Fibroblast of mammary gland (primary cell): ENCODE measurements at regions not wholly inside any gene's neighbourhood (a gene's known extent, or its start where the extent isn't known, plus 50 kb on each side); places are given as distances from the start of the nearest gene placed in this dataset.

Experiments
- DNase-seq: peaks from one replicate; pipeline ENCODE4 v3.0.0-alpha.2; 2010; ENCODE audit warnings: low read depth
- H3K4me3 ChIP-seq: 2 replicates; pipeline ENCODE4 v1.5.1; 2011; ENCODE audit warnings: low read depth, mild to moderate bottlenecking, low read length, moderate library complexity; ENCODE audit not compliant: control insufficient read depth
- TF ChIP-seq, protein P1 (sequence below): conservative IDR thresholded peaks from 2 replicates; pipeline ENCODE4 v1.5.1; 2011; ENCODE audit warnings: low read depth, low read length, inconsistent platforms; ENCODE audit not compliant: control insufficient read depth, insufficient read depth

DNA sequence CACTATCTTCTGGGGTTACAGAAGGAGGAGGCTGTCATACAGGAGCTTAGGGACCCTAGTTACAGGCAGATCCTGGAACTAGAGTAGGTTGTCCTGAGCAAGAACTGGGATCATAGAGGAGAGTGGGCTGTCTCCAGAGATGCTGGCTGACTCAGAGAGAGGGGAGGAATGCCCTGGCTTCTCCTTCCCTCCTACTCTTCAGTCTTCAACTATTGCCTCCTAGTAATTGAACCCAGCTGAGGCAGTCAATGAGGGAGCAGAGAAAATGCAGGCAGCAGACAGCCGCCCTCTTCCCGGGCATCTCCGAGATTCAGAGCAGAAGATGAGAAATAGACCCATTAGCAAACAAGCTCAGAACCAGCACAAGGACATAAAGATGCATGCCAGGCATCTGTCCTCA, 118.3 kb upstream of the PDE5A start:
- peak; percentile 80 for DNase-seq
- H3K4me3 ChIP-seq = no peak overlapping the region
- TF ChIP-seq, protein P1, sequence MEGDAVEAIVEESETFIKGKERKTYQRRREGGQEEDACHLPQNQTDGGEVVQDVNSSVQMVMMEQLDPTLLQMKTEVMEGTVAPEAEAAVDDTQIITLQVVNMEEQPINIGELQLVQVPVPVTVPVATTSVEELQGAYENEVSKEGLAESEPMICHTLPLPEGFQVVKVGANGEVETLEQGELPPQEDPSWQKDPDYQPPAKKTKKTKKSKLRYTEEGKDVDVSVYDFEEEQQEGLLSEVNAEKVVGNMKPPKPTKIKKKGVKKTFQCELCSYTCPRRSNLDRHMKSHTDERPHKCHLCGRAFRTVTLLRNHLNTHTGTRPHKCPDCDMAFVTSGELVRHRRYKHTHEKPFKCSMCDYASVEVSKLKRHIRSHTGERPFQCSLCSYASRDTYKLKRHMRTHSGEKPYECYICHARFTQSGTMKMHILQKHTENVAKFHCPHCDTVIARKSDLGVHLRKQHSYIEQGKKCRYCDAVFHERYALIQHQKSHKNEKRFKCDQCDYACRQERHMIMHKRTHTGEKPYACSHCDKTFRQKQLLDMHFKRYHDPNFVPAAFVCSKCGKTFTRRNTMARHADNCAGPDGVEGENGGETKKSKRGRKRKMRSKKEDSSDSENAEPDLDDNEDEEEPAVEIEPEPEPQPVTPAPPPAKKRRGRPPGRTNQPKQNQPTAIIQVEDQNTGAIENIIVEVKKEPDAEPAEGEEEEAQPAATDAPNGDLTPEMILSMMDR = no peak

DNA sequence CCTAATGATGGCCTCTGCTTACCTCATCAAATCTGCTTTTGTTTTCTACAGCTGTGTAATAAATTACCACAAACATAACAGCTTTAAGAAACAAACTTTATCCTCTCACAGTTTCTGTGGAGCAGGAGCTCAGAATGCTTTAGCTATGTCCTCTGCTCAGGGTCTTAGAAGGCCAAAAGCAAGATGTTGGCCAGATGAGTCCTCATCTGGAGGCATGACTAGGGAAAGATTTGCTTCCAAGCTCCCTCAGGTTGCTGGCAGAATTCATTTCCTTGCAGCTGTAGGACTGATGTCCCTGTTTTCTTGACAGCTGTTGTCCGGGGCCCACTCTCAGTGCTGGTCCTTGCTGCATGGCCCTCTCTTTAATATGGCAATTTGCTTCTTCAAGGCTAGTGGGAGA, 116.7 kb upstream of the PDE5A start:
- TF ChIP-seq, protein P1 = no peak
- no peak overlapping the region for H3K4me3 ChIP-seq
- DNase-seq = no peak

DNA sequence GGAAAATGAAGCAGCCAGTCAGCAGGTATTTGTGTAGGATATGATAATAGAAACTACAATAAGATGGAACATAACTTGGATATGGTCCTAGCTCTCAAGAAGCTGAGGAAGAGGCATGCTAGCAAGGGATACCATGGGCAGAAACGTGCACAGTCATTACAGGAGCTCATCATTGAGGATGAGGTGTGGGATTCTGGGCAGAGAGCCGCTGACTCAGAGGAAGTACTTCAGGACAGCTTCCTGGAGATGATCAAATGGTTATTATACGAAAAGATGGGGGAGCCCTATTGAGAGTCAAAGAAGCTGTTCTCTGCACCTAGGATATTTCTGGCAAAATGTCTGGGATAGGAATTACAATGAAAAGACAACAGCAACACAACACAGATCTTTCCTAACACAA, 116.0 kb upstream of the PDE5A start:
- TF ChIP-seq, protein P1 = no peak
- DNase-seq = no peak
- no peak overlapping the region for H3K4me3 ChIP-seq

DNA sequence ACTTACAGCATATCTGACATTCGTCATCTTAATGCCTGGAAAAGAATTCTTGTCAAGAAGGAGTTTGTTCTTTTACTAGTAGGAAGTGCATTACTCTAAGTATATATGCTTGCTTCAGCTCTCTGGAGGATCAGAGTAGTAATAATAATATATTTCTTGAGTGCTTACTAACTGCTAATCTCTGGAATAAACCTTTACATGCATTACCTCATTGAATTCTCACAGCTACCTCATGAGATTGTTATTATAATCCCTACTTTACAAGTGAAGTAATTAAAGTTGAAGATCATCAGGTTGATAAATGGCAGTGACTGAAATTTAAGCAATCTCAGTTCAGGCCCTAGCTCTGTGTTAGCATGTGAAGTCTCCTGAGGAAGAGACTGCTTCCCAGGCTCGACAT, 115.0 kb upstream of the PDE5A start:
- DNase-seq = no peak
- TF ChIP-seq, protein P1 = no peak
- no peak overlapping the region for H3K4me3 ChIP-seq

DNA sequence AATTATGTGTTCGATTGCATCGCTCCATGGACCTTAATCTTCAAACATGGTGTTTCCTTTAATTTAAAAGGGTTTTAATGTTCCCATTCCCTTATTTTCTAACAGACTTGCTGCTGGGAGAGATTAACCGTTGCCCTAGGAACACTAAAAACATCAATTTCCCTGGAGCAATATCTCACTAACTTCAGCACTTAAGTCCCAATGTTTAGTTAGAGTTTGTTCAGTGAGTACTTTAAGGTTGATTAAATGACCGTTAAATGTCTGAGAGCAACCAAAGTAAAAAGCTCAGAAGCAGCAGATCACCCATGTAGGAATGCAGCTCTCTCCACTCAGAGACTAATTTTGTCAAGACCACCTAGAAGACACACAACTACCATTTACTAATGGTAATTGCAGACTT, 111.2 kb upstream of the PDE5A start:
- DNase-seq = no peak
- H3K4me3 ChIP-seq = no peak overlapping the region
- TF ChIP-seq, protein P1 = no peak

DNA sequence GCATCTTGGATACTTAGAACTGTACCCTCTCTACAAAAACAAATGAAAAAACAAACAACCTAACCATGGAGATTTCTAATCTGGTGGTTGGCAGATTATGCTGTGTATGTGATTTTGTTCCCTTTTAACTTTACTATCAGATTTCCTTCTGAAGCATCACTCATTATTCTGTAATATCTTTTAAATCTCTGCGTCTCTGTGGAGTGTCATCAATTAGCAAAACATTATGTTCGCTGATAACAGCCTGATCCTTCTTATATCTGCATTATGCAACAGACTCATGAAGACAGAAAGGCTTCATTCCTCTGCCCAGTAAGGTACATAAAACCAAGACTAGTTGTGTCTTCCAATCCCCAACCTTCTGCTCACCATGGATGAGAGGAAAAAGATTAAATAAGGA, 110.3 kb upstream of the PDE5A start:
- DNase-seq = no peak
- H3K4me3 ChIP-seq = no peak overlapping the region
- TF ChIP-seq, protein P1 = no peak

DNA sequence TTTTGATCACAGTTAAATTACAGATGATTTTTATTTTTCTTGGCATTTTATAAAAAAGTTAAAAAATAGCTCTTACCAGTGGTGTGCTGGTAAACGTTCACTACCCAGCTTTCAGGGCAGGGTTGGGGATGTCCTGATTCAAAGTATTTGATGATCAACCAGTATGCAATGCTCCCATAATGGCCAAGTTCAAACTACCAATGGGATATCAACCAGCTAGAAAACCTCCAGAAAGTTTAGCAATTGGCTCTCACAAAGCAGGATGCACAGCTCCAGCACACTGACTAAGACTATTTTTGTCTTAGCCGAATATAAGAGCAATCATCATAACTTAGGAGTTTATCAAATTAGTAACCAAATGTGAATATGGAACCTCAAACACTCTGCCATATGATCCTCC, 108.0 kb upstream of the PDE5A start:
- no peak overlapping the region for H3K4me3 ChIP-seq
- no peak for DNase-seq
- TF ChIP-seq, protein P1 = no peak
